ENCODE measurements at regions not wholly inside any gene's neighbourhood (a gene's known extent, or its start where the extent isn't known, plus 50 kb on each side); places are given as distances from the start of the nearest gene placed in this dataset.
"Not testable (repeated sequence)": the region's sequence is repeated elsewhere in the genome, so short reads cannot be mapped to it uniquely, and the experiment has no call there.

GRCh38 chr9:67550044-67550443, 308.7 kb upstream of the ANKRD20A1 start:
- CTCF ChIA-PET (ENCODE audit: low intra/inter-chr PET ratio); H3K4me1 ChIP-seq (replicated peaks in 1 of 2; ENCODE audit: control insufficient read depth in 2 of 2, insufficient read depth in 2 of 2, low read length in 2 of 2); POLR2A ChIA-PET; H4K20me1 ChIP-seq (replicated peaks; ENCODE audit: control insufficient read depth, insufficient read depth, low read length); H3K79me2 ChIP-seq (ENCODE audit: control insufficient read depth, insufficient read depth, low read length); DNase-seq (ENCODE audit: extremely low read depth in 1 of 4, low spot score in 3 of 4); ATAC-seq; FAIRE-seq; BruUV-seq (replicated peaks); H3K4me2 ChIP-seq (ENCODE audit: insufficient read depth, low read length); in situ Hi-C loops (cut with MboI); intact Hi-C loops (cut with micrococcal nuclease); H3K9me3 ChIP-seq (replicated peaks; ENCODE audit: control insufficient read depth, insufficient read depth, low read depth, low read length); H3K27ac ChIP-seq (ENCODE audit: extremely low read depth, low read depth, low read length); H3K9me1 ChIP-seq (ENCODE audit: control insufficient read depth, insufficient read depth, low read length); H3K9ac ChIP-seq (ENCODE audit: insufficient read depth in 1 of 2, low read depth in 2 of 2, low read length in 2 of 2); H2AFZ ChIP-seq (ENCODE audit: low read depth, low read length); H3K36me3 ChIP-seq (ENCODE audit: control insufficient read depth, insufficient read depth, low read length); H3K4me3 ChIP-seq; H3K27me3 ChIP-seq (ENCODE audit: control insufficient read depth in 2 of 2, insufficient read depth in 2 of 2, low read length in 2 of 2): not testable (repeated sequence)
- WGBS (ENCODE audit: insufficient coverage, low coverage, missing lambda C conversion rate), result no CpG with 5 or more reads among the region's 6 CpGs

- H3K79me2 ChIP-seq (ENCODE audit: control insufficient read depth, insufficient read depth, low read length); H3K36me3 ChIP-seq (ENCODE audit: control insufficient read depth, insufficient read depth, low read length); DNase-seq (ENCODE audit: extremely low read depth in 1 of 4, low spot score in 3 of 4); FAIRE-seq; in situ Hi-C loops (cut with MboI); H3K4me2 ChIP-seq (ENCODE audit: insufficient read depth, low read length); H3K4me1 ChIP-seq (replicated peaks in 1 of 2; ENCODE audit: control insufficient read depth in 2 of 2, insufficient read depth in 2 of 2, low read length in 2 of 2); CTCF ChIA-PET (ENCODE audit: low intra/inter-chr PET ratio); H3K9ac ChIP-seq (ENCODE audit: insufficient read depth in 1 of 2, low read depth in 2 of 2, low read length in 2 of 2); ATAC-seq; intact Hi-C loops (cut with micrococcal nuclease); H2AFZ ChIP-seq (ENCODE audit: low read depth, low read length); H3K9me3 ChIP-seq (replicated peaks; ENCODE audit: control insufficient read depth, insufficient read depth, low read depth, low read length); H3K27ac ChIP-seq (ENCODE audit: extremely low read depth, low read depth, low read length); H3K9me1 ChIP-seq (ENCODE audit: control insufficient read depth, insufficient read depth, low read length); BruUV-seq (replicated peaks); H4K20me1 ChIP-seq (replicated peaks; ENCODE audit: control insufficient read depth, insufficient read depth, low read length); POLR2A ChIA-PET; H3K4me3 ChIP-seq; H3K27me3 ChIP-seq (ENCODE audit: control insufficient read depth in 2 of 2, insufficient read depth in 2 of 2, low read length in 2 of 2): not testable (repeated sequence)
- WGBS (ENCODE audit: insufficient coverage, low coverage, missing lambda C conversion rate), result no CpG with 5 or more reads among the region's 4 CpGs
These were observed 328.9 kb upstream of the ANKRD20A1 start for GRCh38 chr9:67529834-67530233.

- FAIRE-seq, result not testable (repeated sequence)
These were observed 341.8 kb upstream of the ANKRD20A1 start for GRCh38 chr9:67516938-67517337.

GRCh38 chr9:67514587-67514986, 344.1 kb upstream of the ANKRD20A1 start:
- WGBS (ENCODE audit: insufficient coverage, low coverage, missing lambda C conversion rate), result no CpG with 5 or more reads among the region's 10 CpGs
- not testable (repeated sequence) for BruUV-seq (replicated peaks); FAIRE-seq

More at GRCh38 chr9:67516938-67517337, 341.8 kb upstream of the ANKRD20A1 start:
- H3K4me1 ChIP-seq (replicated peaks in 1 of 2; ENCODE audit: control insufficient read depth in 2 of 2, insufficient read depth in 2 of 2, low read length in 2 of 2); H4K20me1 ChIP-seq (replicated peaks; ENCODE audit: control insufficient read depth, insufficient read depth, low read length); H3K27me3 ChIP-seq (ENCODE audit: control insufficient read depth in 2 of 2, insufficient read depth in 2 of 2, low read length in 2 of 2); H3K79me2 ChIP-seq (ENCODE audit: control insufficient read depth, insufficient read depth, low read length); H3K27ac ChIP-seq (ENCODE audit: extremely low read depth, low read depth, low read length); H3K4me3 ChIP-seq; H3K9me3 ChIP-seq (replicated peaks; ENCODE audit: control insufficient read depth, insufficient read depth, low read depth, low read length); DNase-seq (ENCODE audit: extremely low read depth in 1 of 4, low spot score in 3 of 4); CTCF ChIA-PET (ENCODE audit: low intra/inter-chr PET ratio); H3K9ac ChIP-seq (ENCODE audit: insufficient read depth in 1 of 2, low read depth in 2 of 2, low read length in 2 of 2); H3K4me2 ChIP-seq (ENCODE audit: insufficient read depth, low read length); intact Hi-C loops (cut with micrococcal nuclease); H3K36me3 ChIP-seq (ENCODE audit: control insufficient read depth, insufficient read depth, low read length); H2AFZ ChIP-seq (ENCODE audit: low read depth, low read length); ATAC-seq; POLR2A ChIA-PET; H3K9me1 ChIP-seq (ENCODE audit: control insufficient read depth, insufficient read depth, low read length); in situ Hi-C loops (cut with MboI); BruUV-seq (replicated peaks): not testable (repeated sequence)
- WGBS (ENCODE audit: insufficient coverage, low coverage, missing lambda C conversion rate), result no CpG with 5 or more reads among the region's 5 CpGs

More at GRCh38 chr9:67514587-67514986, 344.1 kb upstream of the ANKRD20A1 start:
- intact Hi-C loops (cut with micrococcal nuclease); H3K4me1 ChIP-seq (replicated peaks in 1 of 2; ENCODE audit: control insufficient read depth in 2 of 2, insufficient read depth in 2 of 2, low read length in 2 of 2); H4K20me1 ChIP-seq (replicated peaks; ENCODE audit: control insufficient read depth, insufficient read depth, low read length); H3K9me1 ChIP-seq (ENCODE audit: control insufficient read depth, insufficient read depth, low read length); DNase-seq (ENCODE audit: extremely low read depth in 1 of 4, low spot score in 3 of 4); H3K4me3 ChIP-seq; CTCF ChIA-PET (ENCODE audit: low intra/inter-chr PET ratio); H3K36me3 ChIP-seq (ENCODE audit: control insufficient read depth, insufficient read depth, low read length); in situ Hi-C loops (cut with MboI); H3K4me2 ChIP-seq (ENCODE audit: insufficient read depth, low read length); H3K9ac ChIP-seq (ENCODE audit: insufficient read depth in 1 of 2, low read depth in 2 of 2, low read length in 2 of 2); H2AFZ ChIP-seq (ENCODE audit: low read depth, low read length); H3K27ac ChIP-seq (ENCODE audit: extremely low read depth, low read depth, low read length); POLR2A ChIA-PET; H3K79me2 ChIP-seq (ENCODE audit: control insufficient read depth, insufficient read depth, low read length); H3K9me3 ChIP-seq (replicated peaks; ENCODE audit: control insufficient read depth, insufficient read depth, low read depth, low read length); H3K27me3 ChIP-seq (ENCODE audit: control insufficient read depth in 2 of 2, insufficient read depth in 2 of 2, low read length in 2 of 2): not testable (repeated sequence)
- ATAC-seq, result peak; percentile 74
